ENCODE measurements at regions not wholly inside any gene's neighbourhood (a gene's known extent, or its start where the extent isn't known, plus 50 kb on each side); places are given as distances from the start of the nearest gene placed in this dataset.
A peak's percentile ranks its signal among the peaks of the same experiment; 100 is the strongest.
"Not testable (repeated sequence)": the region's sequence is repeated elsewhere in the genome, so short reads cannot be mapped to it uniquely, and the experiment has no call there.

- DNase-seq, result not testable (repeated sequence)
Observed at GRCh38 chr7:32816409-32816948, 75.1 kb downstream of the KBTBD2 start.

- not testable (repeated sequence) for DNase-seq
Observed at GRCh38 chr7:32814779-32815178, 76.8 kb downstream of the KBTBD2 start.

GRCh38 chr7:32809871-32810270 is 81.7 kb downstream of the KBTBD2 start:
- DNase-seq, result no peak
- TF ChIP-seq GATA1 (IDR thresholded peaks at IDR 0.05; ENCODE audit: low read depth, low read length) (no peak), POLR2A (IDR thresholded peaks at IDR 0.05; ENCODE audit: low read length) (no peak)

GRCh38 chr7:32809347-32809746 is 82.2 kb downstream of the KBTBD2 start:
- DNase-seq, result no peak
- TF ChIP-seq GATA1 (IDR thresholded peaks at IDR 0.05; ENCODE audit: low read depth, low read length) (no peak), POLR2A (IDR thresholded peaks at IDR 0.05; ENCODE audit: low read length) (no peak)

- DNase-seq, result peak in 1 of 2 experiments; percentile 35
- TF ChIP-seq POLR2A (IDR thresholded peaks at IDR 0.05; ENCODE audit: low read length) (no peak), GATA1 (IDR thresholded peaks at IDR 0.05; ENCODE audit: low read depth, low read length) (no peak)
Observed at GRCh38 chr7:32803406-32804141, 88.0 kb downstream of the KBTBD2 start.

- DNase-seq, result no peak
- TF ChIP-seq GATA1 (IDR thresholded peaks at IDR 0.05; ENCODE audit: low read depth, low read length) (no peak), POLR2A (IDR thresholded peaks at IDR 0.05; ENCODE audit: low read length) (no peak)
Observed at GRCh38 chr7:32802305-32802910, 89.2 kb downstream of the KBTBD2 start.

- not testable (repeated sequence) for DNase-seq
Observed at GRCh38 chr7:32793053-32793452, 98.5 kb downstream of the KBTBD2 start.

GRCh38 chr7:32790766-32791430 is 100.7 kb downstream of the KBTBD2 start:
- DNase-seq, result not testable (repeated sequence)

GRCh38 chr7:32789266-32789665 is 102.3 kb downstream of the KBTBD2 start:
- not testable (repeated sequence) for DNase-seq

GRCh38 chr7:32788174-32788573 is 103.4 kb downstream of the KBTBD2 start:
- not testable (repeated sequence) for DNase-seq

GRCh38 chr7:32785365-32785944 is 106.1 kb downstream of the KBTBD2 start:
- not testable (repeated sequence) for DNase-seq

- peak in 1 of 2 experiments; percentile 22 for DNase-seq
Observed at GRCh38 chr7:32779895-32780294, 111.7 kb downstream of the KBTBD2 start.

- DNase-seq, result no peak
Observed at GRCh38 chr7:32779167-32779566, 112.4 kb downstream of the KBTBD2 start.

GRCh38 chr7:32777041-32777666 is 114.4 kb downstream of the KBTBD2 start:
- DNase-seq, result not testable (repeated sequence)

More at GRCh38 chr7:32779167-32779566, 112.4 kb downstream of the KBTBD2 start:
- no peak for TF ChIP-seq GATA1 (IDR thresholded peaks at IDR 0.05; ENCODE audit: low read depth, low read length)

GRCh38 chr7:32776318-32776717 is 115.2 kb downstream of the KBTBD2 start:
- DNase-seq, result not testable (repeated sequence)

GRCh38 chr7:32775809-32776208 is 115.8 kb downstream of the KBTBD2 start:
- DNase-seq, result not testable (repeated sequence)

Data from erythroblast (primary cell).